ENCODE measurements at regions not wholly inside any gene's neighbourhood (a gene's known extent, or its start where the extent isn't known, plus 50 kb on each side); places are given as distances from the start of the nearest gene placed in this dataset.

- dilution Hi-C loops (cut with HindIII; ENCODE audit: low sequenced_read_pairs, unreplicated experiment): no loop called here
- no peak overlapping the region for H2AK9ac ChIP-seq (replicated peaks; ENCODE audit: low read depth, low read length, poor library complexity)
Measured at GRCh38 chr3:137693791-137694190, 70.3 kb upstream of the SOX14 start.

More at GRCh38 chr3:137693791-137694190, 70.3 kb upstream of the SOX14 start:
- no peak overlapping the region for H3K18ac ChIP-seq (ENCODE audit: low read depth, low read length)
- DNase-seq: no peak
- no peak overlapping the region for H2BK120ac ChIP-seq (ENCODE audit: low read depth, low read length)
- ATAC-seq (ENCODE audit: low read depth): no peak
- no peak overlapping the region for H3K9ac ChIP-seq (ENCODE audit: low read depth, low read length)
- H3K14ac ChIP-seq (replicated peaks; ENCODE audit: low read depth, low read length): no peak overlapping the region
- H2BK15ac ChIP-seq (ENCODE audit: low read depth, low read length): no peak overlapping the region
- H2AFZ ChIP-seq (replicated peaks; ENCODE audit: low read length, poor library complexity): no peak overlapping the region
- H4K91ac ChIP-seq (ENCODE audit: insufficient read depth, low read depth, low read length): no peak overlapping the region
- BruUV-seq (replicated peaks): no TSS peak
- no peak overlapping the region for H2BK5ac ChIP-seq (ENCODE audit: low read depth, low read length, poor library complexity, severe bottlenecking)
- ChIA-PET POLR2A (ENCODE audit: unreplicated experiment) (no interaction called here), CTCF (no interaction called here)
- no peak overlapping the region for H4K8ac ChIP-seq (ENCODE audit: low read depth in 2 of 2, low read length in 2 of 2)
- in situ Hi-C loops (cut with MboI; ENCODE audit: low sequenced_read_pairs) (no loop called here), intact Hi-C loops (cut with micrococcal nuclease) (no loop called here)
- no peaks in the 10 kb centered on the region for H3K79me1 ChIP-seq (ENCODE audit: low read depth in 1 of 2, low read length in 2 of 2)
- no peaks in the 10 kb centered on the region for H3K36me3 ChIP-seq (ENCODE audit: control insufficient read depth, insufficient read depth, low read length)
- no peak overlapping the region for H3K56ac ChIP-seq (ENCODE audit: extremely low read depth, insufficient read depth, low read length)
- TF ChIP-seq MAZ (IDR thresholded peaks at IDR 0.05; ENCODE audit: borderline replicate concordance, low read depth, low read length) (no peak), POLR2A (IDR thresholded peaks at IDR 0.05; ENCODE audit: low read depth, low read length) (no peak), FOS (IDR thresholded peaks at IDR 0.05; ENCODE audit: low read depth, low read length) (no peak), BHLHE40 (IDR thresholded peaks at IDR 0.05; ENCODE audit: low read depth, low read length) (no peak), ELK1 (IDR thresholded peaks at IDR 0.05; ENCODE audit: borderline replicate concordance, low read depth, low read length) (no peak), USF2 (IDR thresholded peaks at IDR 0.05; ENCODE audit: low read depth, low read length) (no peak), NFE2L2 (IDR thresholded peaks at IDR 0.05; ENCODE audit: low read depth, low read length) (no peak), SMC3 (IDR thresholded peaks at IDR 0.05; ENCODE audit: low read depth, low read length) (no peak), CTCF (conservative IDR thresholded peaks at IDR 0.05; ENCODE audit: low read depth, low read length) (no peak), CHD1 (IDR thresholded peaks at IDR 0.05; ENCODE audit: low read depth, low read length) (no peak), MAFK (IDR thresholded peaks at IDR 0.05; ENCODE audit: low read depth, low read length) (no peak), RFX5 (IDR thresholded peaks at IDR 0.05; ENCODE audit: low read depth, low read length) (no peak), RAD21 (IDR thresholded peaks at IDR 0.05; ENCODE audit: low read length) (no peak), RCOR1 (IDR thresholded peaks at IDR 0.05; ENCODE audit: insufficient replicate concordance, low read length) (no peak), MXI1 (IDR thresholded peaks at IDR 0.05; ENCODE audit: borderline replicate concordance, low read depth, low read length) (no peak), CEBPB (IDR thresholded peaks at IDR 0.05; ENCODE audit: low read depth, low read length) (no peak)
- WGBS, 2 experiments (ENCODE audit: extremely low coverage in 2 of 2, insufficient read length in 1 of 2): no CpG with 5 or more reads among the region's 2 CpGs
- no peaks in the 10 kb centered on the region for H3K9me1 ChIP-seq (ENCODE audit: insufficient read depth, low read length)
- no peak overlapping the region for H3K4ac ChIP-seq (ENCODE audit: low read depth, low read length)
- H4K5ac ChIP-seq (ENCODE audit: low read depth, low read length): no peak overlapping the region
- H4K20me1 ChIP-seq (ENCODE audit: insufficient read depth, low read length): no peaks in the 10 kb centered on the region
- no peak overlapping the region for H3K4me3 ChIP-seq (ENCODE audit: insufficient read depth, low read depth, low read length)
- no peak overlapping the region for H3K23ac ChIP-seq (ENCODE audit: low read depth, low read length)
- no peak overlapping the region for H3K4me2 ChIP-seq (ENCODE audit: low read depth, low read length)
- no peaks in the 10 kb centered on the region for H3K27me3 ChIP-seq (ENCODE audit: control insufficient read depth, insufficient read depth, low read length)
- no peak overlapping the region for H3K27ac ChIP-seq (ENCODE audit: insufficient read depth, low read length)
- no peak overlapping the region for H2AK5ac ChIP-seq (ENCODE audit: low read depth, low read length)
- H3K9me3 ChIP-seq (ENCODE audit: control insufficient read depth, insufficient read depth, low read length): peaks cover 11% of the 10 kb centered on the region
- no peaks in the 10 kb centered on the region for H3K4me1 ChIP-seq (ENCODE audit: control insufficient read depth, insufficient read depth, low read length)
- no peak overlapping the region for H2BK20ac ChIP-seq (ENCODE audit: low read depth, low read length)
